ENCODE measurements at regions not wholly inside any gene's neighbourhood (a gene's known extent, or its start where the extent isn't known, plus 50 kb on each side); places are given as distances from the start of the nearest gene placed in this dataset.

DNA sequence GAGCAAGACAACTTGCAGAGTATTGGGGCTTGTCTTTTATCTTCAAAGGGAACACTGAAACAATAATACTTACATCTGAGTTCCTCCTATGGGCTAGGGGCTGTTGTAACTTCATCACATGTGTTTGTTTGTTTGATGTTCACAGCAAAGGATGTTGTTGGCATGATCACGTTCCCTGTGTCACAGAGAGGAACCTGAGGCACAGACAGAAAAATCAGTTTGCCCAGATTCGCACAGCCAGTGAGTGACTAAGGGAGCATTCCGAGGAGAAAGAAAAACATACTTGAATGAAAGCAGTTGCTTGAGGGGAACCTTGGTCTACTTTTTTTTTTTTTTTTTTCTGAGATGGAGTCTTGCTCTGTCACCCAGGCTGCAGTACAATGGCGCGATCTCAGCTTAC is 87.2 kb upstream of the PFKP start:
- intact Hi-C loops (cut with DNase I) = no loop called here
- 82 to 91% (median 88%) methylated on average over 5 of the region's 5 CpGs for WGBS, 3 donors
- Histone ChIP-seq H3K36me3 (ENCODE audit: insufficient read depth in 1 of 2, low read depth in 1 of 2) (no peaks in the 10 kb centered on the region), H3K9me3 (no peaks in the 10 kb centered on the region), H3K27me3 (ENCODE audit: insufficient read depth in 3 of 3, low read length in 2 of 3) (peaks cover 0 to 2% (median under 1%) of the 10 kb centered on the region in 3 donors), H3K4me3 (no peak overlapping the region), H3K27ac (no peak overlapping the region), H3K4me1 (no peaks in the 10 kb centered on the region)
- no peak for TF ChIP-seq CTCF (IDR thresholded peaks at IDR 0.05)
- DNase-seq (no peak), ATAC-seq (no peak)

DNA sequence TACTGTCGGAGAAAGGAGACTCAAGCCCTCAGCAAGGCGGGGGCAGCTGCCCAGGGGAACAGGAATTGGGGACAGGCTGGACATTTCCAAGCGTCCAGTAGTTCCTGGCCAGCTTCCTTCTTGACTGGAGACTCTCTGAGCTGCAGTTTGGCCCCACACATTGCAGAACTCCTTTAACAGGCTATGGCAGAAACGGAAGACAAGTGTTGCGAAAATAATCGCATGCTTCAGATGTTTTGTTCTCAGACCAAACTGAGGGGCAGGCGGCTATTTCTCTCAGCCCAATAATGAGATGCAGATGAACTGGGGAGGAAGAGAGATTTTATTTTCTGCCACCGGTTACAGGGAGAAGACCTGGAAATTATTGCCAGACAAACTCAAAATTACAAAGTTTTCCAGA is 88.0 kb upstream of the PFKP start:
- no peak overlapping the region for H3K4me3 ChIP-seq
- H3K4me1 ChIP-seq = no peaks in the 10 kb centered on the region
- 50 to 59% (median 53%) methylated on average over 8 of the region's 8 CpGs for WGBS, 3 donors
- intact Hi-C loops (cut with DNase I) = no loop called here
- peaks cover 0 to under 1% (median 0%) of the 10 kb centered on the region in 3 donors for H3K27me3 ChIP-seq (ENCODE audit: insufficient read depth in 3 of 3, low read length in 2 of 3)
- no peak for DNase-seq
- ATAC-seq = no peak
- no peak overlapping the region for H3K27ac ChIP-seq
- H3K9me3 ChIP-seq = no peaks in the 10 kb centered on the region
- H3K36me3 ChIP-seq (ENCODE audit: insufficient read depth in 1 of 2, low read depth in 1 of 2) = no peaks in the 10 kb centered on the region
- TF ChIP-seq CTCF (IDR thresholded peaks at IDR 0.05) = no peak

GRCh38 chr10:2978574-2979273 is 88.6 kb upstream of the PFKP start:
- TF ChIP-seq CTCF (IDR thresholded peaks at IDR 0.05) = no peak
- ATAC-seq (no peak), DNase-seq (no peak)
- H3K4me3 ChIP-seq = no peak overlapping the region
- intact Hi-C loops (cut with DNase I) = no loop called here
- H3K27ac ChIP-seq = no peak overlapping the region
- H3K27me3 ChIP-seq (ENCODE audit: insufficient read depth in 3 of 3, low read length in 2 of 3) = no peaks in the 10 kb centered on the region
- 88 to 93% (median 89%) methylated on average over 8 of the region's 8 CpGs for WGBS, 3 donors
- no peaks in the 10 kb centered on the region for H3K36me3 ChIP-seq (ENCODE audit: insufficient read depth in 1 of 2, low read depth in 1 of 2)
- no peaks in the 10 kb centered on the region for H3K4me1 ChIP-seq
- no peaks in the 10 kb centered on the region for H3K9me3 ChIP-seq

DNA sequence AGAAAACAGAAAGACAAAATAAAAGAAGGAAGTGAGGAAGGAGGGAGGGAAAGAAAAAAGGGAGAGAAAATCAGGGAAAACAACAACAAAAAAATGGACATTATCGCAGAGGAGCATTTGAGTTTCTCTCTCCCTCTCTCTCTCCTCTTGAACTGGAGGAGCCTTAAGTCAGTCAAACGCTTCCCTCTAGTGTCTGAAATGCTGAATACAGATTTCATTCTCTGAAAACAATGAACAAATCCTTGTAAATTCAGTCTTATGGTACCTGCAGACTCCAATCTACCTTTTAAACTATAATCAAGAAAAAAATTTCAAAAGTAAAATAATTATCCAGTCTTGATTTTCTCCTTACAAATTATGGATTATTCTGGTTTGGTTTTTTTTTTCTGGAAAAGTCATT is 89.2 kb upstream of the PFKP start:
- 16 to 23% (median 19%) methylated on average over 2 of the region's 2 CpGs for WGBS, 3 donors
- Histone ChIP-seq H3K27me3 (ENCODE audit: insufficient read depth in 3 of 3, low read length in 2 of 3) (no peaks in the 10 kb centered on the region), H3K27ac (no peak overlapping the region), H3K4me1 (no peaks in the 10 kb centered on the region), H3K36me3 (ENCODE audit: insufficient read depth in 1 of 2, low read depth in 1 of 2) (no peaks in the 10 kb centered on the region), H3K4me3 (no peak overlapping the region), H3K9me3 (no peaks in the 10 kb centered on the region)
- DNase-seq (no peak), ATAC-seq (no peak)
- intact Hi-C loops (cut with DNase I) = no loop called here
- TF ChIP-seq CTCF (IDR thresholded peaks at IDR 0.05) = peak; percentile 30
